Fibroblast of lung (primary cell): ENCODE measurements at regions not wholly inside any gene's neighbourhood (a gene's known extent, or its start where the extent isn't known, plus 50 kb on each side); places are given as distances from the start of the nearest gene placed in this dataset.

Experiments used
- DNase-seq, 2 donors: peaks; one replicate each; pipeline versions ENCODE4 v3.0.0 to v3.0.0-alpha.2; 2010; ENCODE audit warnings: low read depth in 2 of 2
- H2AFZ ChIP-seq: 2 replicates; pipeline ENCODE4 v1.5.1; 2012; ENCODE audit warnings: low read length, control low read depth, inconsistent platforms
- H3K27ac ChIP-seq: 2 replicates; pipeline ENCODE4 v1.5.1; 2011; ENCODE audit warnings: low read length, control low read depth; ENCODE audit not compliant: insufficient read depth
- H3K27me3 ChIP-seq: 2 replicates; pipeline ENCODE4 v1.5.1; 2011; ENCODE audit warnings: mild to moderate bottlenecking, low read length; ENCODE audit not compliant: control insufficient read depth, insufficient read depth
- H3K36me3 ChIP-seq: 2 replicates; pipeline ENCODE4 v1.5.1; 2011; ENCODE audit warnings: low read length; ENCODE audit not compliant: control insufficient read depth, insufficient read depth
- H3K4me1 ChIP-seq: 2 replicates; pipeline ENCODE4 v1.5.1; 2011; ENCODE audit warnings: low read length; ENCODE audit not compliant: control insufficient read depth, insufficient read depth; ENCODE audit errors: extremely low read depth
- H3K4me2 ChIP-seq: 2 replicates; pipeline ENCODE4 v1.5.1; 2011; ENCODE audit warnings: low read length, control low read depth; ENCODE audit not compliant: insufficient read depth; ENCODE audit errors: extremely low read depth
- H3K4me3 ChIP-seq, 4 experiments: fragments of 200-600 bp in 1 of 4; sonication (generic) in 1 of 4; replicated peaks in 1 of 4; 2 replicates each; pipeline ENCODE4 v1.5.1; 2011 to 2016; ENCODE audit warnings: low read length in 4 of 4, low read depth in 3 of 4, mild to moderate bottlenecking in 3 of 4, control low read depth in 2 of 4, inconsistent platforms in 1 of 4, mixed read lengths in 1 of 4; ENCODE audit not compliant: insufficient read depth in 1 of 4; ENCODE audit errors: control extremely low read depth in 1 of 4
- H3K79me2 ChIP-seq: 2 replicates; pipeline ENCODE4 v1.5.1; 2012; ENCODE audit warnings: mild to moderate bottlenecking, low read length, inconsistent platforms; ENCODE audit not compliant: control insufficient read depth, insufficient read depth
- H3K9ac ChIP-seq: 2 replicates; pipeline ENCODE4 v1.5.1; 2011; ENCODE audit warnings: mild to moderate bottlenecking, low read length, control low read depth; ENCODE audit not compliant: insufficient read depth
- H3K9me3 ChIP-seq: 2 replicates; pipeline ENCODE4 v1.5.1; 2012; ENCODE audit warnings: low read depth, low read length; ENCODE audit not compliant: control insufficient read depth, insufficient read depth
- H4K20me1 ChIP-seq: 2 replicates; pipeline ENCODE4 v1.5.1; 2011; ENCODE audit warnings: low read length; ENCODE audit not compliant: control insufficient read depth, insufficient read depth; ENCODE audit errors: extremely low read depth
- CTCF ChIP-seq, 2 donors: IDR thresholded peaks in 1 of 2; conservative IDR thresholded peaks in 1 of 2; 1 replicate in 1 of 2; 2 replicates in 1 of 2; pipeline ENCODE4 v1.5.1; 2011 to 2012; ENCODE audit warnings: low read length in 2 of 2, control low read depth in 1 of 2, inconsistent platforms in 1 of 2, low read depth in 1 of 2, mild to moderate bottlenecking in 1 of 2
- EZH2 ChIP-seq: IDR thresholded peaks from 2 replicates; pipeline ENCODE4 v1.5.1; 2012; ENCODE audit warnings: low read length, control low read depth, mild to moderate bottlenecking; ENCODE audit errors: missing control alignments

DNA sequence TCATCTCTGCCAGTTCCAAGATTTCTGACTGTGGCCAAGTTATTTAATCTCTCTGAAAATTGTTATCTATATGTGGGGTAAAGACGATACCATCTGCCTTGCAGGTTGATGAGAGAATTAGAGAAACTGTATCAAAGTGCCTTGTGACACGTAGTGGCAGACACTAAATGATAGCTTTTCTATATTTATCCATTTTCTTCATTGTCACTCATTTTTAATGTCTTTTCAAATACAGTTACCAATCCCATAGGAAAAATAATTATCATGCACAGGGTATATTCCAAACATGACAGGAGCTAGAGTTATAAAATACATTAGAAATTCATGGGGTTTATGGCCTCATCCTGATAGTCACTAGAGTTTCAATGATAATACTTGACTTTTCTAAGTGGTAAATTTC, 95.6 kb upstream of the NOL4 start:
- no peaks in the 10 kb centered on the region for H3K4me1 ChIP-seq
- no peaks in the 10 kb centered on the region for H3K36me3 ChIP-seq
- H3K4me2 ChIP-seq: no peak overlapping the region
- no peaks in the 10 kb centered on the region for H4K20me1 ChIP-seq
- no peak overlapping the region for H2AFZ ChIP-seq
- no peak overlapping the region for H3K4me3 ChIP-seq
- H3K79me2 ChIP-seq: no peaks in the 10 kb centered on the region
- no peak for DNase-seq
- no peak overlapping the region for H3K9ac ChIP-seq
- H3K9me3 ChIP-seq: no peaks in the 10 kb centered on the region
- no peaks in the 10 kb centered on the region for H3K27me3 ChIP-seq
- TF ChIP-seq CTCF (conservative IDR thresholded peaks at IDR 0.05 in 1 of 2, IDR thresholded peaks at IDR 0.05 in 1 of 2; ENCODE audit: low read depth in 1 of 2, low read length in 2 of 2) (no peak), EZH2 (no peak)
- no peak overlapping the region for H3K27ac ChIP-seq

DNA sequence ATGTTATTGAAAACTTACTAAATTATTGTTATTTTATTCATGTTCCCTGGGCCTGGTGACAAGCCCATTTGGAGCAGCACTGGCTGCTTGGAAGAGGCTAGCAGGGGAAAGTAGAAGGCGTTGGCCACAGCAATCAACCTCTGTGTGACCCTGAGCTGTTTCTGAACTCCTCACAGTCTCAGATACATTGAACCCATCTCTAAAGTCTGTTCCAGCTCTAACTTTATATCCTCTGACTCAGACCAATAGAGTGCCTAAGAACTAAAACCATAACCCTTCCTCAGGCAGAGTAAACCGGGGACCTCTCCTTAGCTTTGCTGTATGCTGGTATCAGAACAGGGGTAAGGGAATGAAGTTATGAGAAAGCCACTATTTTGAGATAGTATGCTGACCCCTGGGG, 96.4 kb upstream of the NOL4 start:
- Histone ChIP-seq H3K9ac (no peak overlapping the region), H3K27ac (no peak overlapping the region), H3K4me3 (no peak overlapping the region), H3K27me3 (no peaks in the 10 kb centered on the region), H4K20me1 (no peaks in the 10 kb centered on the region), H2AFZ (no peak overlapping the region), H3K4me1 (no peaks in the 10 kb centered on the region), H3K9me3 (no peaks in the 10 kb centered on the region), H3K36me3 (no peaks in the 10 kb centered on the region), H3K79me2 (no peaks in the 10 kb centered on the region), H3K4me2 (no peak overlapping the region)
- DNase-seq: no peak
- TF ChIP-seq EZH2 (no peak), CTCF (conservative IDR thresholded peaks at IDR 0.05 in 1 of 2, IDR thresholded peaks at IDR 0.05 in 1 of 2; ENCODE audit: low read depth in 1 of 2, low read length in 2 of 2) (no peak)

DNA sequence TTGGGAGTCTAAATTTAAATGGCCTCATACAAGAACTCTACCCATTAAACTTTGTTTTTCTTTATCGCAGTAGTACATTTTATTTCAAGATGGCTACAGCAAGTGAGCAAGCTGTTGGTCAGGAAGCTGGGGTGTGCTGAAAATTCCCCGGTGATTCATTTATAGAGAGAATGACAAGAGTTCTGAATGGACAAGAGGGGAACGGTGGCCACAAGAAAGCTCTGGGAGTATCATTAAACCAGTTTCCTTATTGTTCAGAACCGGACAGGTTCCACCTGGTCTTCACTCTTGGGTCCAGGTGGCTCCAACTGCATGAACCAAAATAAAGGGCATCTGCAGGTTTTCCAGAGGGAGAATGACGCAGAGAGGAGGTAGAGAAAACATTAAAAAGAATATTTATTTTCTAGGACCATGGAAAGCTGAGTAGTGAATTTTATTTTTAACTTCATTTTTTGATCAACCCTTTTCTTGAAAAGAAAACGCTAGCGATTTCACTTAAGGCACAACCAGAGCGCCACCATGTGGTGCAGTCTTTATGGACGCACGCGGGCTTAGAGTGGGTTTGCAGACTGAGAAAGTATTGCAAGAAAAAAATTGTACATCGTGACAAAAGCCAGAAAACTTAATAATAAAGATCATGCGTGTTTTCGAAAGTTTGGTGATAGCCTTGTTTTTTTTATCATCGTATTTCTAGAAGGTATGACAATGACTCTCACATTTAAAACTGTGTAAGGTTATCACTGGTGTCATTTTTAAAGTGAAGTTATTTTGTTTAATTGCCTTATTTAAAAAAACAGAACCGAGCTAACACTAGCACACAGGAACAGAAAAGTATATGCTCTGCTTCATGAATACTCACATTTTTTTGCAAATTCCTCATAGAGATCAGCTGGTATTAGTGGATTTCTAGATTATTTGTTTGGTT, 97.9 kb upstream of the NOL4 start:
- Histone ChIP-seq H2AFZ (no peak overlapping the region), H3K36me3 (no peaks in the 10 kb centered on the region), H3K4me2 (no peak overlapping the region), H3K9ac (no peak overlapping the region), H3K4me1 (no peaks in the 10 kb centered on the region), H3K27me3 (no peaks in the 10 kb centered on the region), H3K79me2 (no peaks in the 10 kb centered on the region), H3K9me3 (no peaks in the 10 kb centered on the region), H3K4me3 (no peak overlapping the region), H3K27ac (no peak overlapping the region), H4K20me1 (no peaks in the 10 kb centered on the region)
- DNase-seq: peak; percentile 66 to 85
- TF ChIP-seq EZH2 (no peak), CTCF (conservative IDR thresholded peaks at IDR 0.05 in 1 of 2, IDR thresholded peaks at IDR 0.05 in 1 of 2; ENCODE audit: low read depth in 1 of 2, low read length in 2 of 2) (peak; percentile 76 to 87)
